ENCODE measurements at regions not wholly inside any gene's neighbourhood (a gene's known extent, or its start where the extent isn't known, plus 50 kb on each side); places are given as distances from the start of the nearest gene placed in this dataset.

DNA sequence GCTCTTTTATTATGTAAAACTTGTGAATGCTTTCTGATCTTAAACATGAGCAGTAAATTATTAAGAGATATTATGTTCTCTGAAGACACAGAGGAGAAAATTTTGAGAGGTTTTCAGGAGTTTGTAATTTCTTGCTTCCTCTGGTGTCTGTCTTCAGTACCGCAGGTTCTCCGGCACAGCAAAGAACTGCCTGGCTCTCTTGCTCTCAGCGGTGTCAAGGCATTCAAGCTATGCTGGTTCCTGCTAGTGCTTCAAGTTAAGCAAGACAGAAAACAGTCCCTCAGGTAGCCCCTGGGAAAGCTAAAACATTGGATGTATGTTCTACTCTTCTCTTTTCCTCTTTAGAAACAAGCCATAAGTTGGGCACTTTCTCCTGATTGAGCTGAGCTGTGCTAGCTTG, 120.2 kb upstream of the CENPE start:
- Histone ChIP-seq H3K27me3 (ENCODE audit: control insufficient read depth in 1 of 2, insufficient read depth in 1 of 2, low read length in 2 of 2) (no peaks in the 10 kb centered on the region), H3K18ac (ENCODE audit: low read depth in 1 of 2, low read length in 2 of 2) (no peak overlapping the region), H3K4me1 (ENCODE audit: control insufficient read depth, insufficient read depth, low read depth, low read length) (no peaks in the 10 kb centered on the region), H2BK15ac (ENCODE audit: low read depth, poor library complexity, severe bottlenecking) (no peak overlapping the region), H3K4ac (ENCODE audit: low read depth in 1 of 2, low read length in 2 of 2) (no peak overlapping the region), H2BK120ac (ENCODE audit: low read depth, low read length) (no peak overlapping the region), H3K9ac (ENCODE audit: low read length) (no peak overlapping the region), H2AK5ac (ENCODE audit: low read length, severe bottlenecking) (no peak overlapping the region), H3K23ac (ENCODE audit: low read length in 2 of 2) (no peak overlapping the region), H2BK12ac (ENCODE audit: low read length in 2 of 2) (no peak overlapping the region), H4K8ac (ENCODE audit: low read length) (no peak overlapping the region), H2BK5ac (ENCODE audit: low read depth, low read length, poor library complexity, severe bottlenecking) (no peak overlapping the region), H3K9me3 (ENCODE audit: control insufficient read depth, low read length) (peaks cover 42% of the 10 kb centered on the region), H3K27ac (ENCODE audit: low read length, poor library complexity, severe bottlenecking) (no peak overlapping the region), H3K4me3 (ENCODE audit: insufficient read depth in 1 of 2, low read depth in 1 of 2, low read length in 2 of 2) (no peak overlapping the region), H3K4me2 (ENCODE audit: low read length, poor library complexity, severe bottlenecking) (no peak overlapping the region), H3K36me3 (ENCODE audit: control insufficient read depth in 1 of 2, insufficient read depth in 2 of 2, low read depth in 1 of 2, low read length in 2 of 2) (no peaks in the 10 kb centered on the region), H2AFZ (ENCODE audit: low read depth, low read length) (no peak overlapping the region), H3K79me1 (replicated peaks; ENCODE audit: low read length, poor library complexity, severe bottlenecking) (no peaks in the 10 kb centered on the region), H3K14ac (ENCODE audit: low read length in 2 of 2) (no peak overlapping the region), H4K91ac (ENCODE audit: low read length) (no peak overlapping the region)
- WGBS, result 79% methylated on average over 3 of the region's 3 CpGs
- DNase-seq, result no peak

- peaks cover 4% of the 10 kb centered on the region for H3K4me1 ChIP-seq (ENCODE audit: control insufficient read depth, insufficient read depth, low read depth, low read length)
These were observed 110.1 kb upstream of the CENPE start for GRCh38 chr4:103308248-103308561.

GRCh38 chr4:103307453-103308247, 109.5 kb upstream of the CENPE start:
- Histone ChIP-seq H3K9ac (ENCODE audit: low read length) (no peak overlapping the region), H3K27me3 (ENCODE audit: control insufficient read depth in 1 of 2, insufficient read depth in 1 of 2, low read length in 2 of 2) (no peaks in the 10 kb centered on the region), H4K8ac (ENCODE audit: low read length) (no peak overlapping the region), H3K4me1 (ENCODE audit: control insufficient read depth, insufficient read depth, low read depth, low read length) (peaks cover 4% of the 10 kb centered on the region), H3K9me3 (ENCODE audit: control insufficient read depth, low read length) (peaks cover 3% of the 10 kb centered on the region), H2BK15ac (ENCODE audit: low read depth, poor library complexity, severe bottlenecking) (no peak overlapping the region), H2BK120ac (ENCODE audit: low read depth, low read length) (no peak overlapping the region), H2BK5ac (ENCODE audit: low read depth, low read length, poor library complexity, severe bottlenecking) (no peak overlapping the region), H3K14ac (ENCODE audit: low read length in 2 of 2) (no peak overlapping the region), H3K4me3 (ENCODE audit: insufficient read depth in 1 of 2, low read depth in 1 of 2, low read length in 2 of 2) (no peak overlapping the region), H4K91ac (ENCODE audit: low read length) (no peak overlapping the region), H2BK12ac (ENCODE audit: low read length in 2 of 2) (no peak overlapping the region), H3K36me3 (ENCODE audit: control insufficient read depth in 1 of 2, insufficient read depth in 2 of 2, low read depth in 1 of 2, low read length in 2 of 2) (no peaks in the 10 kb centered on the region), H3K23ac (ENCODE audit: low read length in 2 of 2) (no peak overlapping the region), H3K27ac (ENCODE audit: low read length, poor library complexity, severe bottlenecking) (no peak overlapping the region), H3K18ac (ENCODE audit: low read depth in 1 of 2, low read length in 2 of 2) (no peak overlapping the region), H3K79me1 (replicated peaks; ENCODE audit: low read length, poor library complexity, severe bottlenecking) (no peaks in the 10 kb centered on the region), H3K4ac (ENCODE audit: low read depth in 1 of 2, low read length in 2 of 2) (no peak overlapping the region), H2AFZ (ENCODE audit: low read depth, low read length) (no peak overlapping the region), H3K4me2 (ENCODE audit: low read length, poor library complexity, severe bottlenecking) (no peak overlapping the region), H2AK5ac (ENCODE audit: low read length, severe bottlenecking) (no peak overlapping the region)
- 80% methylated on average over 17 of the region's 18 CpGs for WGBS
- DNase-seq, result no peak

More at GRCh38 chr4:103308248-103308561, 110.1 kb upstream of the CENPE start:
- Histone ChIP-seq H3K4me2 (ENCODE audit: low read length, poor library complexity, severe bottlenecking) (no peak overlapping the region), H2BK12ac (ENCODE audit: low read length in 2 of 2) (no peak overlapping the region), H3K27me3 (ENCODE audit: control insufficient read depth in 1 of 2, insufficient read depth in 1 of 2, low read length in 2 of 2) (no peaks in the 10 kb centered on the region), H2BK5ac (ENCODE audit: low read depth, low read length, poor library complexity, severe bottlenecking) (no peak overlapping the region), H3K79me1 (replicated peaks; ENCODE audit: low read length, poor library complexity, severe bottlenecking) (no peaks in the 10 kb centered on the region), H2AFZ (ENCODE audit: low read depth, low read length) (no peak overlapping the region), H3K9me3 (ENCODE audit: control insufficient read depth, low read length) (peaks cover 3% of the 10 kb centered on the region), H3K4ac (ENCODE audit: low read depth in 1 of 2, low read length in 2 of 2) (no peak overlapping the region), H3K9ac (ENCODE audit: low read length) (no peak overlapping the region), H2BK120ac (ENCODE audit: low read depth, low read length) (no peak overlapping the region), H3K18ac (ENCODE audit: low read depth in 1 of 2, low read length in 2 of 2) (no peak overlapping the region), H3K4me3 (ENCODE audit: insufficient read depth in 1 of 2, low read depth in 1 of 2, low read length in 2 of 2) (no peak overlapping the region), H2BK15ac (ENCODE audit: low read depth, poor library complexity, severe bottlenecking) (no peak overlapping the region), H4K8ac (ENCODE audit: low read length) (no peak overlapping the region), H3K23ac (ENCODE audit: low read length in 2 of 2) (no peak overlapping the region), H2AK5ac (ENCODE audit: low read length, severe bottlenecking) (no peak overlapping the region), H3K14ac (ENCODE audit: low read length in 2 of 2) (no peak overlapping the region), H3K27ac (ENCODE audit: low read length, poor library complexity, severe bottlenecking) (no peak overlapping the region), H3K36me3 (ENCODE audit: control insufficient read depth in 1 of 2, insufficient read depth in 2 of 2, low read depth in 1 of 2, low read length in 2 of 2) (no peaks in the 10 kb centered on the region), H4K91ac (ENCODE audit: low read length) (no peak overlapping the region)
- no peak for DNase-seq
- WGBS, result 85% methylated on average over 5 of the region's 5 CpGs

DNA sequence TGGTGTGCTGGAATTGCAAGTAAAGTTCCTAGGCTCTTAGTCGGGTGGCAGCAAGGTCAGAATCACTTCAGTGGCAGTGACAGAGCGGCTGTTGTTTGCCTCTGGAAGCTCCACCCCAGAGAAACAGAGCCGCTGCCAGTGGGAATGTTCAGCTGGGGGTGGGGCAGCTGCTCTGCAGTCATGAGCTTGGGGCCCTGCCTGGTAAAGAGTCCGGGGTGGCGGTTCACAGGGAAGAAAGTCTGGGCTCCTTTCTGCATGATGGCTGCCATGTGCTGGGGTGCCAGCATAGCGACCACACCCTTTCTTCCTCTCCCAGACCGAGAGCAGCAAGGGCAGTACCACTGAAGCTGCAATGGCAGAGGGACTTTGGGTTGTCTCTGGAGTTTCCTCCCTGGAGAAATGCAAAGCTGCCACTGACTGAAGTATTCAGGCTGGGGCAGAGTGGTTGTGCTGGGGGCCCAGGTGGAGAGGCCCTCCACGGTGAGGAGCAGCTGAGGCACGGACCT, 108.8 kb upstream of the CENPE start:
- no peak overlapping the region for H3K9ac ChIP-seq (ENCODE audit: low read length)
- no peak overlapping the region for H2BK5ac ChIP-seq (ENCODE audit: low read depth, low read length, poor library complexity, severe bottlenecking)
- no peak overlapping the region for H3K4me2 ChIP-seq (ENCODE audit: low read length, poor library complexity, severe bottlenecking)
- H3K4me3 ChIP-seq (ENCODE audit: insufficient read depth in 1 of 2, low read depth in 1 of 2, low read length in 2 of 2), result no peak overlapping the region
- peaks cover 4% of the 10 kb centered on the region for H3K4me1 ChIP-seq (ENCODE audit: control insufficient read depth, insufficient read depth, low read depth, low read length)
- H2BK12ac ChIP-seq (ENCODE audit: low read length in 2 of 2), result no peak overlapping the region
- H3K36me3 ChIP-seq (ENCODE audit: control insufficient read depth in 1 of 2, insufficient read depth in 2 of 2, low read depth in 1 of 2, low read length in 2 of 2), result no peaks in the 10 kb centered on the region
- no peak overlapping the region for H2AFZ ChIP-seq (ENCODE audit: low read depth, low read length)
- 43% methylated on average over 9 of the region's 9 CpGs for WGBS
- H3K4ac ChIP-seq (ENCODE audit: low read depth in 1 of 2, low read length in 2 of 2), result no peak overlapping the region
- peak overlapping the region; percentile 30 for H4K8ac ChIP-seq (ENCODE audit: low read length)
- H3K9me3 ChIP-seq (ENCODE audit: control insufficient read depth, low read length), result peaks cover 3% of the 10 kb centered on the region
- no peak overlapping the region for H3K18ac ChIP-seq (ENCODE audit: low read depth in 1 of 2, low read length in 2 of 2)
- H3K27ac ChIP-seq (ENCODE audit: low read length, poor library complexity, severe bottlenecking), result no peak overlapping the region
- DNase-seq, result no peak
- no peak overlapping the region for H3K23ac ChIP-seq (ENCODE audit: low read length in 2 of 2)
- no peak overlapping the region for H2BK15ac ChIP-seq (ENCODE audit: low read depth, poor library complexity, severe bottlenecking)
- no peak overlapping the region for H4K91ac ChIP-seq (ENCODE audit: low read length)
- H2AK5ac ChIP-seq (ENCODE audit: low read length, severe bottlenecking), result no peak overlapping the region
- no peak overlapping the region for H2BK120ac ChIP-seq (ENCODE audit: low read depth, low read length)
- H3K27me3 ChIP-seq (ENCODE audit: control insufficient read depth in 1 of 2, insufficient read depth in 1 of 2, low read length in 2 of 2), result no peaks in the 10 kb centered on the region
- no peaks in the 10 kb centered on the region for H3K79me1 ChIP-seq (replicated peaks; ENCODE audit: low read length, poor library complexity, severe bottlenecking)
- no peak overlapping the region for H3K14ac ChIP-seq (ENCODE audit: low read length in 2 of 2)
